ENCODE measurements at regions not wholly inside any gene's neighbourhood (a gene's known extent, or its start where the extent isn't known, plus 50 kb on each side); places are given as distances from the start of the nearest gene placed in this dataset.

DNA sequence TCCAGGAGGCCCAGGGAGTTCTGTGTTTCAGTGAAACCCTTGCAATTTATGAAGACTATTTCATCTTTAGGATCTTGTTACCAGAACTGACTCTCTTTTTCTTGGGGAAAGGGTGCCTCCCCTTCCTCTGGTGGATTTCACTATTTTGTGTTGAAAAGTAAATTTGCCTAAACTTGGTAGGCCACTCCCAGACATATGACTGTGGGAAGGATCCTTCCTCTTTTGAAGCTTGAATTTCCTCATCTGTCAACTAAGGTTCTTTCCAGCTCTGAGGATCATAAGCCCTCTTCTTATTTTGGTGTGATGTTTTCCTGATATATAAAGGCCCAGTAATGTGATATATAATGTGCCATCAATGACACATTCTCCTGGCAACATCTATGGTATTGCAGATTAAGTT, 59.1 kb upstream of the ZFAND5 start:
- Mint-ChIP-seq H3K27ac (no peak overlapping the region), H3K36me3 (ENCODE audit: low read depth) (no peaks in the 10 kb centered on the region), H3K4me1 (ENCODE audit: low read depth) (no peaks in the 10 kb centered on the region), H3K27me3 (ENCODE audit: low read depth) (no peaks in the 10 kb centered on the region), H3K9me3 (no peaks in the 10 kb centered on the region), H3K4me3 (no peak overlapping the region)
- no peak for DNase-seq
- CTCF ChIA-PET, result interaction anchor here (0.6 kb wide), 1 partner anchor 54 kb away, joined by 3 read pairs; no protein-coding TSS in a partner anchor
- intact Hi-C loops (cut with micrococcal nuclease), result no loop called here

DNA sequence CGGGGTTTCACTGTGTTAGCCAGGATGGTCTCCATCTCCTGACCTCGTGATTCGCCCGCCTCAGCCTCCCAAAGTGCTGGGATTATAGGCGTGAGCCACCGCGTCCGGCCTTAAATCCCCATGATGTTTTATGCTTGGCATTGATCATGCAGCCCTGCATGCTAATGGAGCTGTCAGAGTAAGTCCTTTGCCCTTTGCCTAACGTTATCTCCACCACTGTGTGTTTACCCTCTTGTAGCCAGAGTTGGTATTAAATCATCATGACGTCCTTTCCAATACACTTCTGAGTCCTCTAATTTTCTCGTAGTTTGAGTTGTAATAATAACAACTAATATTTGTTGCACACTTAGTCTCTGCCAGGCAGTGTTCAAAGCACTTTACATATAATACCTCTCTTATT, 57.2 kb upstream of the ZFAND5 start:
- CTCF ChIA-PET, result interaction anchor here (1.1 kb wide), 1 partner anchor 149 kb away, joined by 3 read pairs; no protein-coding TSS in a partner anchor
- intact Hi-C loops (cut with micrococcal nuclease), result no loop called here
- Mint-ChIP-seq H3K4me1 (ENCODE audit: low read depth) (no peaks in the 10 kb centered on the region), H3K27me3 (ENCODE audit: low read depth) (no peaks in the 10 kb centered on the region), H3K27ac (no peak overlapping the region), H3K9me3 (no peaks in the 10 kb centered on the region), H3K4me3 (no peak overlapping the region), H3K36me3 (ENCODE audit: low read depth) (no peaks in the 10 kb centered on the region)
- no peak for DNase-seq

DNA sequence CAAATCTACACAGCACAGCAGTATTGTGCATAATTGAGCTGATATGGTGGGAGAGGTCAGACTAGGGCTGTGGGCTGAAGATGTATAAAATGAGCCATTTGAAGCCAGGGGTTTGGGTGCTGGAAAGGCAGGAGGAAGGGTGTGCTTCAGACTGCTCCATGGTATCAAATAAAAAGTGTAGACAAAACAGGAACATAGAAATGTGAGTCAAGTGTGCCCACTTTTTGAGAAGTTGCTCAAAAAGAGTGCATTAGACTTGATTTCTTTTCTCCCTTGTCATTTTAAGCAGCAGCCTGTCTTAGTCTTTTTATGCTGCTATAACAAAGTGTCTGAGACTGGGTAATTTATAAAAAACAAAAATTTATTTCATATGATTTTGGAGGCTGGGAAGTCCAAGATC, 55.8 kb upstream of the ZFAND5 start:
- no peaks in the 10 kb centered on the region for H3K9me3 Mint-ChIP-seq
- intact Hi-C loops (cut with micrococcal nuclease), result no loop called here
- DNase-seq, result no peak
- CTCF ChIA-PET, result no interaction called here
- H3K4me3 Mint-ChIP-seq, result no peak overlapping the region
- H3K27ac Mint-ChIP-seq, result no peak overlapping the region
- H3K4me1 Mint-ChIP-seq (ENCODE audit: low read depth), result no peaks in the 10 kb centered on the region
- H3K27me3 Mint-ChIP-seq (ENCODE audit: low read depth), result no peaks in the 10 kb centered on the region
- H3K36me3 Mint-ChIP-seq (ENCODE audit: low read depth), result no peaks in the 10 kb centered on the region

DNA sequence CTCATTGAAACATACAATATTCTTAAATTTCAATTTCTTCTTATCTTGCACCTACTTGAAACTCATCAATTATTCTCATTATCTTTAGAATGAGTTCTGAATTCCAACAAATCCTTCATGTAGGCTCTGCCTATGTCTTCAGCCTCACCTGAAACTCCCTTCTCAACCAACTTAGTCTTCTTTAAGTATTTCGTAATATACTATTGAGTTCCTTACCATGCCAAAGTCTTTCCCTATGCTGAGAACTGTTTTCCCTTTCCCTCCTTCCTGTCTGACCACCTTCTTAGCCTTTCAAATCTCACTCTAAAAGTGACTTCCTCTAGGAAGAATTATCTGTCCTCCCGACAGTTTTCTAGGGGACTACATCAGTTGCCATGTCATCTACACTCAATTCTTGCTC, 50.9 kb upstream of the ZFAND5 start:
- Mint-ChIP-seq H3K4me1 (ENCODE audit: low read depth) (no peaks in the 10 kb centered on the region), H3K27ac (no peak overlapping the region), H3K4me3 (no peak overlapping the region), H3K36me3 (ENCODE audit: low read depth) (no peaks in the 10 kb centered on the region), H3K9me3 (no peaks in the 10 kb centered on the region), H3K27me3 (ENCODE audit: low read depth) (no peaks in the 10 kb centered on the region)
- CTCF ChIA-PET, result no interaction called here
- no peak for DNase-seq
- intact Hi-C loops (cut with micrococcal nuclease), result no loop called here

DNA sequence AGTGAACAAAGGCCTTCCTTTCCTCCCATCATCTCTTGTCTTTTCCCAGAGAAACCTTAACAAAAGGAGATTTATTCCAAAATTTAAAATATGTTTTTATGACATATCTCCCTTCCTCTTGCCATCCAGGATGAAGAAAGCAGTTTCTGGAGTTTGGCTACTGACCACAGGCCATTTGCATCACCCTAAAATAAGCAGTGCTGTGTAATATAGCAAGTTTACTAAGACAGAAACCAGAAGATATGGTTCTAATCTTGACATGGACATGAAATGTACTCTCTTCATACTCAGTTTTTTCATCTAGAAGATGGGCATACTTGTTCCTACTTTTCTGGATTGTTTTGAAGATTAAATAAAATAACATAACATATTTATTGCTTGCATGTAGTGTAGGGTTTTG, 50.2 kb upstream of the ZFAND5 start:
- H3K4me1 Mint-ChIP-seq (ENCODE audit: low read depth), result no peaks in the 10 kb centered on the region
- intact Hi-C loops (cut with micrococcal nuclease), result no loop called here
- H3K9me3 Mint-ChIP-seq, result no peaks in the 10 kb centered on the region
- H3K27me3 Mint-ChIP-seq (ENCODE audit: low read depth), result no peaks in the 10 kb centered on the region
- CTCF ChIA-PET, result no interaction called here
- no peaks in the 10 kb centered on the region for H3K36me3 Mint-ChIP-seq (ENCODE audit: low read depth)
- no peak overlapping the region for H3K4me3 Mint-ChIP-seq
- DNase-seq, result no peak
- no peak overlapping the region for H3K27ac Mint-ChIP-seq
